Thyroid gland (tissue), 4 donors: ENCODE measurements at regions not wholly inside any gene's neighbourhood (a gene's known extent, or its start where the extent isn't known, plus 50 kb on each side); places are given as distances from the start of the nearest gene placed in this dataset.

Experiments used
- POLR2A ChIP-seq, 2 donors: fragments of 450-650 bp; IDR thresholded peaks; one replicate each; pipeline ENCODE4 v1.6.1; 2017; ENCODE audit warnings: antibody characterized with exemption in 2 of 2, mild to moderate bottlenecking in 2 of 2, moderate library complexity in 1 of 2
- TF ChIP-seq, protein P1 (sequence below), 6 experiments: fragments of 200-600 bp in 3 of 6; fragments of 450-650 bp in 3 of 6; sonication (generic) in 3 of 6; IDR thresholded peaks; one replicate each; pipeline ENCODE4 v1.5.1; 2016 to 2019; ENCODE audit warnings: antibody characterized with exemption in 6 of 6, mild to moderate bottlenecking in 2 of 6, inconsistent platforms in 1 of 6, moderate library complexity in 1 of 6

- TF ChIP-seq, protein P1, sequence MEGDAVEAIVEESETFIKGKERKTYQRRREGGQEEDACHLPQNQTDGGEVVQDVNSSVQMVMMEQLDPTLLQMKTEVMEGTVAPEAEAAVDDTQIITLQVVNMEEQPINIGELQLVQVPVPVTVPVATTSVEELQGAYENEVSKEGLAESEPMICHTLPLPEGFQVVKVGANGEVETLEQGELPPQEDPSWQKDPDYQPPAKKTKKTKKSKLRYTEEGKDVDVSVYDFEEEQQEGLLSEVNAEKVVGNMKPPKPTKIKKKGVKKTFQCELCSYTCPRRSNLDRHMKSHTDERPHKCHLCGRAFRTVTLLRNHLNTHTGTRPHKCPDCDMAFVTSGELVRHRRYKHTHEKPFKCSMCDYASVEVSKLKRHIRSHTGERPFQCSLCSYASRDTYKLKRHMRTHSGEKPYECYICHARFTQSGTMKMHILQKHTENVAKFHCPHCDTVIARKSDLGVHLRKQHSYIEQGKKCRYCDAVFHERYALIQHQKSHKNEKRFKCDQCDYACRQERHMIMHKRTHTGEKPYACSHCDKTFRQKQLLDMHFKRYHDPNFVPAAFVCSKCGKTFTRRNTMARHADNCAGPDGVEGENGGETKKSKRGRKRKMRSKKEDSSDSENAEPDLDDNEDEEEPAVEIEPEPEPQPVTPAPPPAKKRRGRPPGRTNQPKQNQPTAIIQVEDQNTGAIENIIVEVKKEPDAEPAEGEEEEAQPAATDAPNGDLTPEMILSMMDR (IDR thresholded peaks at IDR 0.05): no peak
- no peak for TF ChIP-seq POLR2A (IDR thresholded peaks at IDR 0.05)
These were observed 961.5 kb upstream of the NR2F2 start for GRCh38 chr15:95368755-95369601.
